Activated naive CD4-positive, alpha-beta T cell treated with anti-CD3 and anti-CD28 coated beads, Interleukin-2, amount 50 U/mL, for 72 hours (primary cell): ENCODE measurements at regions not wholly inside any gene's neighbourhood (a gene's known extent, or its start where the extent isn't known, plus 50 kb on each side); places are given as distances from the start of the nearest gene placed in this dataset.

ENCODE experiments used
- ATAC-seq, 2 donors: fragments of 150-1000 bp; cut with Tn5 transposase; 2 replicates each; pipeline ENCODE4 v1.10.0; 2021; ENCODE audit warnings: mild to moderate bottlenecking in 2 of 2, moderate library complexity in 2 of 2
- DNase-seq, 2 donors: peaks; one replicate each; pipeline ENCODE4 v3.0.0; 2021 to 2022; ENCODE audit warnings: low spot score in 2 of 2
- H3K27ac Mint-ChIP-seq, 2 donors: one replicate each; pipeline ENCODE4 v1.8.0; 2022; ENCODE audit warnings: mild to moderate bottlenecking in 2 of 2, mixed read lengths in 2 of 2
- H3K36me3 Mint-ChIP-seq, 2 donors: one replicate each; pipeline ENCODE4 v1.8.0; 2022; ENCODE audit warnings: mixed read lengths in 2 of 2
- H3K9me3 Mint-ChIP-seq, 2 donors: one replicate each; pipeline ENCODE4 v1.8.0; 2022; ENCODE audit warnings: mixed read lengths in 2 of 2

- ATAC-seq (no peak), DNase-seq (peak in 1 of 2 donors; percentile 7)
- H3K27ac Mint-ChIP-seq = no peak overlapping the region
- H3K9me3 Mint-ChIP-seq = no peaks in the 10 kb centered on the region
- H3K36me3 Mint-ChIP-seq = no peaks in the 10 kb centered on the region
These were observed 91.5 kb upstream of the BHLHE23 start for GRCh38 chr20:63098195-63098810.

- DNase-seq (peak in 1 of 2 donors; percentile 40), ATAC-seq (no peak)
- H3K27ac Mint-ChIP-seq = no peak overlapping the region
- H3K9me3 Mint-ChIP-seq = no peaks in the 10 kb centered on the region
- no peaks in the 10 kb centered on the region for H3K36me3 Mint-ChIP-seq
These were observed 90.6 kb upstream of the BHLHE23 start for GRCh38 chr20:63097336-63097831.

DNA sequence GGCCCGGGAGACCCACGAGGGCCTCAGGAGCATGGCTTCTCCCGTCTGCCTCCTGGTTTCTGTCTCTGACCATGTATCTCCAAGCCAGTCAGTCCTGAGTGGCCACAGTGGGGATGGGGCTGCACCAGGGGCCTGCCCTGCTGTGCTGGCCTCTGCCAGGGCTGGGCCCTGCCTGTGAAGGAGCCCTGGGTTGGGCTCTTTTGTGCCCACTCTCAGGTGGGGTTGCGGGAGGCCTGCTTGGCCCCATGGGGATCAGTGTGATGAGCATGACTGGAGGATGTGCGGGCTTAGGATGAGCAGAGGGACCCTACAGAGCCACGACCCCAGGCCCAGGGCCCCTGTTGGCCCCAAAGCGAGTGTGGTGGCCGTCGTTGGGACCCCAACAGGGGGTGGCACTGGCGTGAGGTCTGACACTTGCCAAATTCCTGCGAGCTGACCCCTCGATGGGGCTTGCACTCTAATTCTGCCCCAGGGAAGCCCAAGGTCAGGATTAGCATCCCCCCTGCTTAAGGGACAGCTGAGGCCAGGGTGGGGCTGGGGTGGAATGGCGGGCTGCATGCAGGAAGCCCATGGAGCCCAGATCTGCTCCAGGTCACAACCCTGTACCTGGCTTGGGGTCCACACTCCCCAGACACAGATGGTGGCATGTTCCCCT lies 90.0 kb upstream of the BHLHE23 start:
- no peak for ATAC-seq
- no peaks in the 10 kb centered on the region for H3K36me3 Mint-ChIP-seq
- peak in 1 of 2 donors; percentile 18 for DNase-seq
- no peak overlapping the region for H3K27ac Mint-ChIP-seq
- no peaks in the 10 kb centered on the region for H3K9me3 Mint-ChIP-seq

- ATAC-seq (no peak), DNase-seq (peak in 1 of 2 donors; percentile 18)
- Mint-ChIP-seq H3K36me3 (no peaks in the 10 kb centered on the region), H3K9me3 (no peaks in the 10 kb centered on the region), H3K27ac (no peak overlapping the region)
These were observed 89.2 kb upstream of the BHLHE23 start for GRCh38 chr20:63095718-63096654.

DNA sequence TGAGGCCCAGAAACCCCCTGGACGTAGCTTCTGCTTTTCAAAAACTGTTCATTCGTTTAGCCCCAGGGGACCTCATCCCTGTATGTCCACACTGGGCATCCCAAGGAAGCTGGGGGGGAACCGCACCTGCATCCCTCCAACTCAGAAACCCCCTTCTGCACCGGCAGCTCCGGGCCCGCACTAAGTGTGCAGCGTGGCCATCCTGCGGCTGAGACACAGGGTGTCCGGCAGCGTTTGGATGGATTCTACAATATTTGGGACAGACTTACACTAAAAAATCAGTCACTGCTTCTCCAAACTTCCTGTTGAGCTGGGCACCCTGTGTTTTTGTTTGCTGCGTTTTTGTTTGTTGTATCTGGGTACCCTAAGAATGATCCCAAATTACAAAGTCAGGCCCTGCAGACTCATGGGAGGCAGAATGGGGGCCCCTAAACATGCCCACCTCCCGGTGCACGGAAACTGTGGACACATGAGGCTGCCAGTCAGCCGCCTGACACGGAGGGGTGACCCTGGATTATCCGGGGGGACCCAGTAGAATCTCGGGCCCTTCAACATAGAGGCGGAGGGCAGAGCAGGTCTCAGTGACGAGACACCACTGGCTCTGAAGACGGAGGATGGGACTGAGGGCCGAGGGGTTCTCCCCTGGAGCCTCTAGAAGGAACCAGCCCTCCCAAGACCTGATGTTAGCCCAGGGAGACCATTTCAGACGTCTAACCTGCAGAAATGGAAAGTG lies 88.2 kb upstream of the BHLHE23 start:
- H3K36me3 Mint-ChIP-seq = no peaks in the 10 kb centered on the region
- no peaks in the 10 kb centered on the region for H3K9me3 Mint-ChIP-seq

GRCh38 chr20:63093966-63094766 lies 87.4 kb upstream of the BHLHE23 start:
- Mint-ChIP-seq H3K27ac (no peak overlapping the region), H3K36me3 (no peaks in the 10 kb centered on the region), H3K9me3 (no peaks in the 10 kb centered on the region)
- ATAC-seq (no peak), DNase-seq (peak in 1 of 2 donors; percentile 48)

More for the DNA sequence above, 88.2 kb upstream of the BHLHE23 start:
- no peak overlapping the region for H3K27ac Mint-ChIP-seq
- no peak for ATAC-seq
- DNase-seq = peak in 1 of 2 donors; percentile 28

DNA sequence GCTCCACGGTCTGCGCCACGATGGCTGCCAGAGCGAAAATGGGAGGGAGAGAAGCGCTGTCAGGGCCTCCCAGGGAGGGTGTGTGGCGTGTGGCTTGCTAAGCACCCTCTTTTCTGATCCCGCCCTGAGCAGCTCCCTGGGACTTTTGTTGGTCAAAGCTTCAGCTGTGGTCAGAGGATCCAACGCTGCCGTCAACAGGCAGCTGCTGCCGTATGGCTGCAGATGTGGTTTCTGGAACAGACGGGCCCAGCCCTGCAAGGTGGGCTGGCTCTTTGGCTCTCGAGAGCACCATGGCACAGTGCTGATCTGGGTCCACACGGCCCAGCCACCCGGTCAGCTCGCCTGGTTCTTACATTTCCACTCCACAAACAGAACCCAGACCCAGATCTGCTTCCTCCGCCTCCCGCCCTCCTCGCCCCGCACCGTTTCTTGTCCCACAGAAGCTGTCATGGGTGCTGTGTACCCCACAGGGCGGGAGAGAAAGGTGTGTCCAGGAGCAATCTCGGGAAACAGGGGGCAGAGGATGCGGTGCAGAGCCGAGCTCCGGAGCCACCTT lies 86.0 kb upstream of the BHLHE23 start:
- H3K27ac Mint-ChIP-seq = no peak overlapping the region
- no peak for ATAC-seq
- H3K36me3 Mint-ChIP-seq = no peaks in the 10 kb centered on the region
- no peaks in the 10 kb centered on the region for H3K9me3 Mint-ChIP-seq
- DNase-seq = peak in 1 of 2 donors; percentile 47

DNA sequence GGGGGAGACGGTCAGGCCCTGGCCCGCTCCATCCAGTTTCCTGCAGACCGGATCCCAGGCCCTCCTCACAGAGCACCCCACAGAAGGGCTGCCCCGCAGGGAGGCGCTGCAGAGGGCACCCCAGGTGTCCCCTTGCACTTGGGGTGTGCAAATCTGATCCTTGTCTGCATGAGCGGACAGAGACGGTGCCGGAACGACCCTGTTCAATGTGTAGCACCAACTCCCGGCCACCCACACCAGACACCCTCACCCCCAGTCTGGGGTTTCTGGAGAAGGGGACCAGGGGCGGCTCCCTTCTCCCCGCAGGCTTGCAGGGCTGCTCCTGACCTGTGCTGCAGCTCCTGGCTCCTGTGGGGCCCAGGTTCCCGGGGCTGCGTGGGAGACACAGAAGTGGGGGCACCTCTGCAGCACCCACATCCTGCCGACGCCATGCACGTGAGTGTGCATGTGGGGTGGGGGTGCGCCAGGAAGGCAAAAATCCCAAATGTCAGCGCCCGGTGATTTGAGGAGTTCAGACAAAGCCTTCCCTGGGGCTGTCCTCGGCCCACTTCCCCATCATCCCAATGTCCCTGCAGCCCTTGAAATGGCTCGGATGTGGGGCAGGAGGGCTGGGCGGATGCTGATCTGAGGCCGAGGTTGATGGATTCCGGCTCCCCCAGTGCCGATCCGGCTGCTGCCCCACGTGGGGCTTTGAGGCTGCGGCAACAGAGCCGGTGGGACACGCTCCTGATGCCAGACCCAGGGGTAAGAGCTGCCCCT lies 85.3 kb upstream of the BHLHE23 start:
- Mint-ChIP-seq H3K36me3 (no peaks in the 10 kb centered on the region), H3K9me3 (no peaks in the 10 kb centered on the region), H3K27ac (no peak overlapping the region)
- ATAC-seq = no peak
- peak in 1 of 2 donors; percentile 20 for DNase-seq

GRCh38 chr20:63090682-63091571 lies 84.2 kb upstream of the BHLHE23 start:
- H3K9me3 Mint-ChIP-seq = no peaks in the 10 kb centered on the region
- no peak overlapping the region for H3K27ac Mint-ChIP-seq
- ATAC-seq = no peak
- peak in 1 of 2 donors; percentile 48 for DNase-seq
- H3K36me3 Mint-ChIP-seq = no peaks in the 10 kb centered on the region

- Mint-ChIP-seq H3K36me3 (no peaks in the 10 kb centered on the region), H3K27ac (no peak overlapping the region), H3K9me3 (no peaks in the 10 kb centered on the region)
- ATAC-seq (no peak), DNase-seq (peak in 1 of 2 donors; percentile 3)
These were observed 83.3 kb upstream of the BHLHE23 start for GRCh38 chr20:63090052-63090451.

- no peaks in the 10 kb centered on the region for H3K36me3 Mint-ChIP-seq
- ATAC-seq (no peak), DNase-seq (peak in 1 of 2 donors; percentile 35)
- no peaks in the 10 kb centered on the region for H3K9me3 Mint-ChIP-seq
- H3K27ac Mint-ChIP-seq = no peak overlapping the region
These were observed 82.5 kb upstream of the BHLHE23 start for GRCh38 chr20:63089051-63089907.

- ATAC-seq (no peak), DNase-seq (peak in 1 of 2 donors; percentile 42)
- Mint-ChIP-seq H3K36me3 (no peaks in the 10 kb centered on the region), H3K27ac (no peak overlapping the region), H3K9me3 (no peaks in the 10 kb centered on the region)
These were observed 81.3 kb upstream of the BHLHE23 start for GRCh38 chr20:63087872-63088680.
